SK-N-SH (cell line): ENCODE measurements at regions not wholly inside any gene's neighbourhood (a gene's known extent, or its start where the extent isn't known, plus 50 kb on each side); places are given as distances from the start of the nearest gene placed in this dataset.

Experiments
- CTCF ChIA-PET: fragments of 300-600, 350-600 bp; formaldehyde crosslinking; extraction: SDS; loops from one replicate; lab custom pipeline; 2021; lab: Yijun Ruan, JAX
- POLR2A ChIA-PET: fragments of 350-600 bp; sonication (Branson Sonifier 250); formaldehyde crosslinking; extraction: SDS; loops from one replicate; lab custom pipeline; 2020; ENCODE audit warnings: antibody characterized with exemption, inconsistent platforms; lab: Yijun Ruan, JAX
- DNase-seq: peaks from one replicate; pipeline ENCODE4 v3.0.0; 2012
- H2AFZ ChIP-seq: fragments of 200-600 bp; sonication (generic); 2 replicates; pipeline ENCODE4 v1.8.1; 2016; ENCODE audit warnings: antibody characterized with exemption, mild to moderate bottlenecking, low read depth
- H3F3A ChIP-seq: fragments of 200-600 bp; sonication (generic); replicated peaks from 2 replicates; pipeline ENCODE3; 2016; ENCODE audit warnings: antibody characterized with exemption, mild to moderate bottlenecking; ENCODE audit not compliant: insufficient read depth
- H3K27ac ChIP-seq, 2 experiments: fragments of 200-500 bp in 1 of 2; fragments of 200-600 bp in 1 of 2; sonication (Bioruptor generic) in 1 of 2; sonication (generic), shearing (Covaris generic) in 1 of 2; 2 replicates each; pipeline versions ENCODE4 v1.5.1 to v1.6.1; 2014 to 2016; ENCODE audit warnings: low read depth in 2 of 2, inconsistent platforms in 1 of 2, low read length in 1 of 2, mild to moderate bottlenecking in 1 of 2, mixed read lengths in 1 of 2
- H3K27me3 ChIP-seq: fragments of 200-600 bp; sonication (generic), shearing (Covaris generic); 2 replicates; pipeline ENCODE4 v1.6.1; 2016; ENCODE audit warnings: mixed run types; ENCODE audit not compliant: insufficient read depth
- H3K36me3 ChIP-seq, 2 experiments: fragments of 200-500 bp in 1 of 2; fragments of 200-600 bp in 1 of 2; sonication (Bioruptor generic) in 1 of 2; sonication (generic) in 1 of 2; replicated peaks in 1 of 2; 2 replicates each; pipeline versions ENCODE3 to v1.5.1; 2014 to 2016; ENCODE audit warnings: low read length in 1 of 2, mild to moderate bottlenecking in 1 of 2; ENCODE audit not compliant: insufficient read depth in 2 of 2, control insufficient read depth in 1 of 2
- H3K4me1 ChIP-seq, 2 experiments: fragments of 200-500 bp in 1 of 2; fragments of 200-600 bp in 1 of 2; sonication (Bioruptor generic) in 1 of 2; sonication (generic), shearing (Covaris generic) in 1 of 2; 2 replicates each; pipeline versions ENCODE4 v1.5.1 to v1.6.1; 2014 to 2016; ENCODE audit warnings: low read depth in 1 of 2, low read length in 1 of 2, mixed run types in 1 of 2; ENCODE audit not compliant: insufficient read depth in 2 of 2, control insufficient read depth in 1 of 2
- H3K4me2 ChIP-seq: fragments of 200-600 bp; sonication (generic), shearing (Covaris generic); 2 replicates; pipeline ENCODE4 v1.6.1; 2017; ENCODE audit warnings: mixed run types
- H3K4me3 ChIP-seq, 2 experiments: fragments of 200-500 bp in 1 of 2; fragments of 200-600 bp in 1 of 2; sonication (Bioruptor generic) in 1 of 2; sonication (generic), shearing (Covaris generic) in 1 of 2; 2 replicates each; pipeline versions ENCODE4 v1.5.1 to v1.8.1; 2014 to 2016; ENCODE audit warnings: low read depth in 2 of 2, inconsistent platforms in 1 of 2, low read length in 1 of 2, mild to moderate bottlenecking in 1 of 2, mixed read lengths in 1 of 2, moderate library complexity in 1 of 2
- H3K79me2 ChIP-seq: fragments of 200-600 bp; sonication (generic); 2 replicates; pipeline ENCODE4 v1.8.1; 2017; ENCODE audit warnings: mild to moderate bottlenecking; ENCODE audit not compliant: insufficient read depth
- H3K9ac ChIP-seq: fragments of 200-600 bp; sonication (generic); 2 replicates; pipeline ENCODE4 v1.6.1; 2017; ENCODE audit warnings: mixed run types
- H3K9me2 ChIP-seq: fragments of 200-600 bp; sonication (generic); 2 replicates; pipeline ENCODE4 v1.6.1; 2017; ENCODE audit warnings: mixed run types
- H3K9me3 ChIP-seq: fragments of 200-600 bp; sonication (generic); 2 replicates; pipeline ENCODE4 v1.6.1; 2017; ENCODE audit warnings: mixed run types, mild to moderate bottlenecking, moderate library complexity
- H4K20me1 ChIP-seq: fragments of 200-600 bp; sonication (generic); 2 replicates; pipeline ENCODE4 v1.6.1; 2017; ENCODE audit warnings: mild to moderate bottlenecking, mixed run types; ENCODE audit not compliant: insufficient read depth
- CHD2 ChIP-seq: fragments of 150-350 bp; IDR thresholded peaks from 2 replicates; pipeline ENCODE4 v1.6.1; 2018; ENCODE audit warnings: low read length; ENCODE audit not compliant: partially characterized antibody
- ELF1 ChIP-seq: IDR thresholded peaks from 2 replicates; pipeline ENCODE4 v1.4.0; 2012
- EP300 ChIP-seq, 2 experiments: IDR thresholded peaks; 2 replicates each; pipeline versions ENCODE4 v1.4.0 to v1.6.1; 2012; ENCODE audit warnings: borderline replicate concordance in 1 of 2, low read depth in 1 of 2, low read length in 1 of 2
- FOSL2 ChIP-seq: IDR thresholded peaks from 2 replicates; pipeline ENCODE4 v1.4.0; 2012; ENCODE audit warnings: low read depth, mild to moderate bottlenecking, moderate library complexity, borderline replicate concordance
- MEF2A ChIP-seq: IDR thresholded peaks from 2 replicates; pipeline ENCODE4 v1.4.0; 2012; ENCODE audit warnings: low read depth, borderline replicate concordance
- MXI1 ChIP-seq: IDR thresholded peaks from 2 replicates; pipeline ENCODE4 v1.6.1; 2012; ENCODE audit warnings: mild to moderate bottlenecking, low read depth, low read length, improper control_type of control experiment
- RAD21 ChIP-seq: IDR thresholded peaks from 2 replicates; pipeline ENCODE4 v1.6.1; 2012; ENCODE audit warnings: mild to moderate bottlenecking, low read length
- RCOR1 ChIP-seq: fragments of 150-350 bp; IDR thresholded peaks from 2 replicates; pipeline ENCODE4 v1.6.1; 2017; ENCODE audit warnings: antibody characterized with exemption, low read length
- REST ChIP-seq: IDR thresholded peaks from 2 replicates; pipeline ENCODE4 v1.6.1; 2012; ENCODE audit warnings: mild to moderate bottlenecking, low read depth, low read length, moderate library complexity
- RFX5 ChIP-seq: IDR thresholded peaks from 2 replicates; pipeline ENCODE4 v1.6.1; 2012; ENCODE audit warnings: mild to moderate bottlenecking, improper control_type of control experiment, low read length
- SIN3A ChIP-seq: IDR thresholded peaks from 2 replicates; pipeline ENCODE4 v1.6.1; 2012; ENCODE audit warnings: low read depth, mild to moderate bottlenecking, low read length, moderate library complexity, borderline replicate concordance
- SMC3 ChIP-seq: IDR thresholded peaks from 2 replicates; pipeline ENCODE4 v1.6.1; 2012; ENCODE audit warnings: low read depth, low read length, improper control_type of control experiment
- USF2 ChIP-seq: fragments of 150-350 bp; IDR thresholded peaks from 2 replicates; pipeline ENCODE4 v1.6.1; 2017; ENCODE audit warnings: antibody characterized with exemption, low read length, low read depth, borderline replicate concordance
- WGBS: methylation state at CpG from one replicate; pipeline ENCODE4 v1.1.6; 2017; ENCODE audit warnings: low lambda C conversion rate; 5-methylcytosine and 5-hydroxymethylcytosine counted together

DNA sequence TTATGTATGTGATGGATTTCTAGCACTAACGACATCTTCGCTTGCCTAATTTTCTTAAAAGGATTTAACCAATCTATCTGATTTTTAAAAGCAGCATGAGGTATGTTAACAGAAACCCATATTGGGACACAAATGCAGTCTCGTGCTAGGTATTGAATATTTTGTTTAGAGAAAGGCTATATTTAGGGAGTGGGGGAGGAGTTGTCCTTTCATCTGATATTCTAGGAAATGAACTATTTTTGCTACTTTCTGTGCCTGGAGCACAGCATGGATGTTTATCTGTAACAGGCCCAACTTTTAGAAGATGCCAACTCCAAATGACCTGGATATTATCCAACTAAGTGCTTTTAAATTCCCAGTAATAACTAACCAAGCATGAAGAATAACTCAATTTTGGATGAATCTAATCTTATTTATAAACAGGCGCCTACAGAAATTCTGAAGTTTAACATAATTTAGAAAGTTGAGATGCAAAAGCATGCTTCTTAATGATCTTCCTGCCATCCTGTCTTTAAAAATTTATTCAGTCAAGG is 317.1 kb upstream of the CHD6 start:
- no peak overlapping the region for H3K9ac ChIP-seq
- POLR2A ChIA-PET, result no interaction called here
- no peaks in the 10 kb centered on the region for H3K9me3 ChIP-seq
- CTCF ChIA-PET, result interaction anchor here (1.2 to 1.6 kb wide), 2 partner anchors 46 to 197 kb away, joined by 3 to 5 read pairs; no protein-coding TSS in a partner anchor
- TF ChIP-seq EP300 (IDR thresholded peaks at IDR 0.05; ENCODE audit: borderline replicate concordance in 1 of 2, low read depth in 1 of 2, low read length in 1 of 2), result peak in 1 of 2 experiments; percentile 71; a peak in 2 of 4 replicates
- TF ChIP-seq RCOR1, result peak; percentile 57
- TF ChIP-seq CHD2, result peak; percentile 49
- TF ChIP-seq ELF1, result no peak
- TF ChIP-seq RAD21, result no peak
- H3K9me2 ChIP-seq, result no peaks in the 10 kb centered on the region
- no peak overlapping the region for H3K4me2 ChIP-seq
- WGBS, result 12% methylated on average over 4 of the region's 4 CpGs
- no peaks in the 10 kb centered on the region for H3K27me3 ChIP-seq
- no peaks in the 10 kb centered on the region for H4K20me1 ChIP-seq
- H3K79me2 ChIP-seq, result no peaks in the 10 kb centered on the region
- H3F3A ChIP-seq, result no peaks in the 10 kb centered on the region
- peak; percentile 15 for DNase-seq
- H3K36me3 ChIP-seq, result no peaks in the 10 kb centered on the region
- H3K27ac ChIP-seq, result peak overlapping the region in 1 of 2 experiments; percentile 53; a peak in 1 of 4 replicates
- H3K4me3 ChIP-seq, result no peak overlapping the region
- peaks cover 0 to 16% of the 10 kb centered on the region in 2 experiments; a peak in 2 of 4 replicates for H3K4me1 ChIP-seq
- no peak overlapping the region for H2AFZ ChIP-seq

DNA sequence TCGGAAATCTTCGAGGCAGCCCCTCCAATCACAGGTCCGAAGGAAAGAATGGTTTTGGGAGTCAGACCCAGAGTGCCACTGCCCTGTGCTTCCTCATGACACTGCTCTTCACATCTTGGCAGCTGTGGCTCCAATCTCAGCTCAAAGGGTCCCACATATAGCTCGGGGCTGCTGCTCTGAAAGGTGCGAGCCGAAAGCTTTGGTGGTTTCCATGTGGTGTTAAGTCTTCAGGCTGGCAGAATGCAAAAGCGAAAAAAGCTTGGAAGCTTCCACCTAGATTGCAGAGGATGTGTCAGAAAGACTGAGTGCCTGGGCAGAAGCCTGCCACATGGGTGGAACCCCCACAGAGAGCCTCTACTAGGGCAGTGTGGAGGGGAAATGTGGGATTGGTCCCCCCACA is 314.3 kb upstream of the CHD6 start:
- Histone ChIP-seq H3K9ac (no peak overlapping the region), H3K9me2 (no peaks in the 10 kb centered on the region), H3K36me3 (no peaks in the 10 kb centered on the region), H4K20me1 (no peaks in the 10 kb centered on the region), H3K4me2 (no peak overlapping the region), H3K4me3 (no peak overlapping the region), H3K79me2 (no peaks in the 10 kb centered on the region), H3K9me3 (no peaks in the 10 kb centered on the region), H3K27me3 (no peaks in the 10 kb centered on the region), H3K4me1 (peaks cover 0 to 18% of the 10 kb centered on the region in 2 experiments; a peak in 2 of 4 replicates), H3K27ac (no peak overlapping the region), H2AFZ (no peak overlapping the region), H3F3A (no peaks in the 10 kb centered on the region)
- POLR2A ChIA-PET, result interaction anchor here (0.6 kb wide), 1 partner anchor 14 kb away, joined by 3 read pairs; no protein-coding TSS in a partner anchor
- DNase-seq, result no peak
- CTCF ChIA-PET, result no interaction called here
- TF ChIP-seq FOSL2, result no peak
- TF ChIP-seq USF2, result no peak
- no peak for TF ChIP-seq RFX5
- no peak for TF ChIP-seq SMC3
- TF ChIP-seq MXI1, result no peak
- TF ChIP-seq CHD2, result no peak
- no peak for TF ChIP-seq SIN3A
- no peak for TF ChIP-seq MEF2A
- TF ChIP-seq REST, result no peak
- no peak for TF ChIP-seq RCOR1
- 19% methylated on average over 7 of the region's 7 CpGs for WGBS
